LNCaP clone FGC (cell line): ENCODE measurements at regions not wholly inside any gene's neighbourhood (a gene's known extent, or its start where the extent isn't known, plus 50 kb on each side); places are given as distances from the start of the nearest gene placed in this dataset.
"Not testable (repeated sequence)": the region's sequence is repeated elsewhere in the genome, so short reads cannot be mapped to it uniquely, and the experiment has no call there.

ENCODE experiments used
- DNase-seq: peaks from one replicate; pipeline ENCODE4 v3.0.0-alpha.2; 2011; ENCODE audit warnings: low read depth
- H3K4me3 ChIP-seq: 2 replicates; pipeline ENCODE4 v1.5.1; 2011; ENCODE audit warnings: mild to moderate bottlenecking, low read depth, low read length, control low read depth
- CTCF ChIP-seq: IDR thresholded peaks from 2 replicates; pipeline ENCODE4 v1.5.1; 2012; ENCODE audit warnings: mild to moderate bottlenecking; ENCODE audit not compliant: control insufficient read depth, insufficient read depth; ENCODE audit errors: extremely low read depth

- no peak for DNase-seq
- TF ChIP-seq CTCF: no peak
- H3K4me3 ChIP-seq: no peak overlapping the region
These were observed 148.4 kb downstream of the RTP4 start for GRCh38 chr3:187516446-187517185.

- H3K4me3 ChIP-seq: no peak overlapping the region
- TF ChIP-seq CTCF: no peak
- no peak for DNase-seq
These were observed 139.7 kb downstream of the RTP4 start for GRCh38 chr3:187507905-187508304.

GRCh38 chr3:187507266-187507665 lies 139.1 kb downstream of the RTP4 start:
- no peak overlapping the region for H3K4me3 ChIP-seq
- no peak for TF ChIP-seq CTCF
- peak; percentile 27 for DNase-seq

GRCh38 chr3:187504435-187504834 lies 136.2 kb downstream of the RTP4 start:
- TF ChIP-seq CTCF: no peak
- no peak overlapping the region for H3K4me3 ChIP-seq
- no peak for DNase-seq

- no peak for DNase-seq
- no peak for TF ChIP-seq CTCF
These were observed 130.1 kb downstream of the RTP4 start for GRCh38 chr3:187498211-187498724.

GRCh38 chr3:187497052-187497451 lies 128.9 kb downstream of the RTP4 start:
- H3K4me3 ChIP-seq: no peak overlapping the region
- DNase-seq: no peak
- TF ChIP-seq CTCF: no peak

More at GRCh38 chr3:187498211-187498724, 130.1 kb downstream of the RTP4 start:
- no peak overlapping the region for H3K4me3 ChIP-seq

- DNase-seq, H3K4me3 ChIP-seq: not testable (repeated sequence)
These were observed 125.9 kb downstream of the RTP4 start for GRCh38 chr3:187494056-187494455.
